SU-DHL-6 (cell line): ENCODE measurements at regions not wholly inside any gene's neighbourhood (a gene's known extent, or its start where the extent isn't known, plus 50 kb on each side); places are given as distances from the start of the nearest gene placed in this dataset.

ENCODE experiments used
- EZH2phosphoT487 ChIP-seq: fragments of 200-600 bp; sonication (generic), shearing (Covaris generic); conservative IDR thresholded peaks from 2 replicates; pipeline ENCODE4 v1.6.1; 2018; ENCODE audit warnings: mild to moderate bottlenecking, antibody characterized with exemption, low read length, moderate library complexity, mixed read lengths
- TF ChIP-seq, protein P1 (sequence below): fragments of 200-600 bp; sonication (generic); IDR thresholded peaks from one replicate; pipeline ENCODE4 v1.5.1; 2017; ENCODE audit warnings: antibody characterized with exemption, mild to moderate bottlenecking, low read length, moderate library complexity; ENCODE audit not compliant: insufficient read depth, poor library complexity, severe bottlenecking

DNA sequence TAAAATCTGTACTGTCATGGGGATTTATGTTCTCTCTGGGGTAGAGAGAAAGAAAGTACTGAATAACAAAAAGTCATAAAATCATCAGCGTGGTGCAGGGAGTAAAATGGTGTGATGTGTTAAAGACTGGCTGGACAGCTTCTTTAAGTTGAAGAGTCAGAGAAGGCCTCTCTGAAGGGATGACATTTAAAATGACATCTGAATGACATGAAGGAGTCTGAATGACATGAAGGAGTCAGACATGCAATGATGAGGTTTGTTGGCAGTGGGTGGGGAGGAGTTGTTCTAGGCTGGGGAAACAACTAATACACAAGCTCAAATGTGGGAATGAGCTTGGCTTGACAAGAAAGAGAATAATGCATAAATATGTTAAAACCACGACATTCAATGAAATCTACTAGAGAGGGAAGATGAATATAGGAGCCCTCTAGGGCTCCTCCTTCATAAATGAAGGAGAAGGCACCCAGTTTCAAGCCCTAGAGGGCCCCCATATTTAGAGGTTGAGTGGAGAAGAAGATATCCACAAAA lies 63.9 kb upstream of the KIT start:
- TF ChIP-seq, protein P1, sequence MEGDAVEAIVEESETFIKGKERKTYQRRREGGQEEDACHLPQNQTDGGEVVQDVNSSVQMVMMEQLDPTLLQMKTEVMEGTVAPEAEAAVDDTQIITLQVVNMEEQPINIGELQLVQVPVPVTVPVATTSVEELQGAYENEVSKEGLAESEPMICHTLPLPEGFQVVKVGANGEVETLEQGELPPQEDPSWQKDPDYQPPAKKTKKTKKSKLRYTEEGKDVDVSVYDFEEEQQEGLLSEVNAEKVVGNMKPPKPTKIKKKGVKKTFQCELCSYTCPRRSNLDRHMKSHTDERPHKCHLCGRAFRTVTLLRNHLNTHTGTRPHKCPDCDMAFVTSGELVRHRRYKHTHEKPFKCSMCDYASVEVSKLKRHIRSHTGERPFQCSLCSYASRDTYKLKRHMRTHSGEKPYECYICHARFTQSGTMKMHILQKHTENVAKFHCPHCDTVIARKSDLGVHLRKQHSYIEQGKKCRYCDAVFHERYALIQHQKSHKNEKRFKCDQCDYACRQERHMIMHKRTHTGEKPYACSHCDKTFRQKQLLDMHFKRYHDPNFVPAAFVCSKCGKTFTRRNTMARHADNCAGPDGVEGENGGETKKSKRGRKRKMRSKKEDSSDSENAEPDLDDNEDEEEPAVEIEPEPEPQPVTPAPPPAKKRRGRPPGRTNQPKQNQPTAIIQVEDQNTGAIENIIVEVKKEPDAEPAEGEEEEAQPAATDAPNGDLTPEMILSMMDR = no peak
- TF ChIP-seq EZH2phosphoT487 = no peak
